A673 (cell line): ENCODE measurements at regions not wholly inside any gene's neighbourhood (a gene's known extent, or its start where the extent isn't known, plus 50 kb on each side); places are given as distances from the start of the nearest gene placed in this dataset.
A peak's percentile ranks its signal among the peaks of the same experiment; 100 is the strongest.

Experiments
- BruUV-seq: library from RNA; stranded (reverse); fragments of 400-500 nt; replicated peaks from 2 replicates; lab custom pipeline; 2021; lab: Mats Ljungman, UMichigan
- CTCF ChIA-PET: fragments of 300-600 bp; sonication (Branson Sonifier 250); formaldehyde crosslinking; loops from one replicate; lab custom pipeline; 2022; ENCODE audit warnings: antibody characterized with exemption; lab: Charles Lee
- POLR2A ChIA-PET: fragments of 300-600 bp; sonication (Branson Sonifier 250); formaldehyde crosslinking; loops from one replicate; lab custom pipeline; 2022; ENCODE audit warnings: antibody characterized with exemption; ENCODE audit not compliant: low non-redundant PET; lab: Charles Lee
- DNase-seq: peaks from one replicate; pipeline ENCODE4 v3.0.0-alpha.2; 2015; ENCODE audit warnings: low spot score
- H3K27ac ChIP-seq: fragments of 200-600 bp; sonication (generic); 2 replicates; pipeline ENCODE4 v1.5.1; 2016; ENCODE audit warnings: mixed run types, low read depth, mild to moderate bottlenecking, mixed read lengths, antibody characterized with exemption, low read length; ENCODE audit not compliant: poor library complexity, severe bottlenecking
- H3K27me3 ChIP-seq: fragments of 200-600 bp; sonication (generic); replicated peaks from 2 replicates; pipeline ENCODE4 v1.6.1; 2017; ENCODE audit warnings: mixed run types, low read depth, mild to moderate bottlenecking, mixed read lengths, antibody characterized with exemption, low read length; ENCODE audit not compliant: insufficient read depth, poor library complexity
- H3K36me3 ChIP-seq: fragments of 200-600 bp; sonication (generic); 2 replicates; pipeline ENCODE4 v1.6.1; 2016; ENCODE audit warnings: mixed run types, mild to moderate bottlenecking, mixed read lengths, antibody characterized with exemption, low read length; ENCODE audit not compliant: insufficient read depth, poor library complexity, severe bottlenecking
- H3K4me1 ChIP-seq: fragments of 200-600 bp; sonication (generic); 2 replicates; pipeline ENCODE4 v1.6.1; 2017; ENCODE audit warnings: mixed run types, mild to moderate bottlenecking, mixed read lengths, antibody characterized with exemption, low read length; ENCODE audit not compliant: insufficient read depth, poor library complexity, severe bottlenecking
- H3K4me3 ChIP-seq: fragments of 200-600 bp; sonication (generic); 2 replicates; pipeline ENCODE4 v1.5.1; 2016; ENCODE audit warnings: low read depth, mixed run types, mild to moderate bottlenecking, mixed read lengths, low read length; ENCODE audit not compliant: poor library complexity, severe bottlenecking
- H3K9me3 ChIP-seq: fragments of 200-600 bp; sonication (generic); 2 replicates; pipeline ENCODE4 v1.6.1; 2016; ENCODE audit warnings: mixed run types, low read depth, mild to moderate bottlenecking, mixed read lengths, antibody characterized with exemption, low read length; ENCODE audit not compliant: poor library complexity, severe bottlenecking
- EZH2 ChIP-seq: fragments of 200-600 bp; sonication (generic); IDR thresholded peaks from 2 replicates; pipeline ENCODE4 v1.6.1; 2017; ENCODE audit warnings: borderline replicate concordance, low read depth, mild to moderate bottlenecking, mixed read lengths, antibody characterized with exemption, low read length; ENCODE audit not compliant: poor library complexity, severe bottlenecking
- intact Hi-C: fragments of 100-400 bp; cut with micrococcal nuclease; formaldehyde crosslinking; loops from one replicate; pipeline ENCODE4 v1.10.0; 2022; ENCODE audit not compliant: unreplicated experiment
- TF ChIP-seq, protein P1 (sequence below): fragments of 300-800, 200-600 bp; sonication (generic); conservative IDR thresholded peaks from 2 replicates; pipeline ENCODE4 v1.5.1; 2017; ENCODE audit warnings: low read depth, mild to moderate bottlenecking, antibody characterized with exemption, low read length, moderate library complexity, mixed read lengths

DNA sequence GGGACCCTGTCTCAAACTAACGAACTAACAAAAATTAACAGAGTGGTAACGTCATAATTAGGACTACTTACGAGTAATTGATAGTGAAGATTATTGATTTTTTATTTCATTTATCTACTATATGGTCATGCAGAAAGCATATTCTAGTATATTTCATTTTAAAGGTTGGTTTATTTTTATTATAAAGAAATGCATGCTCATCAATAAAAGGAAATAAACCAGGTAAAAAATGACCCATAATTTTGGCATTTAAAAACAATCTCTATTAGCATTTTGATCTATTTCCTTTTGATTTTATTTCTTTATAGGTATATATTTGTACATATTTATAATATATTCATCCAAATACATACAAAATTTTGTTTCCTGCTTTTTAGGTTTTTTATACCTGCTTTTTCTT, 401.4 kb upstream of the ID4 start:
- no peaks in the 10 kb centered on the region for H3K36me3 ChIP-seq
- no peak for TF ChIP-seq EZH2
- TF ChIP-seq, protein P1, sequence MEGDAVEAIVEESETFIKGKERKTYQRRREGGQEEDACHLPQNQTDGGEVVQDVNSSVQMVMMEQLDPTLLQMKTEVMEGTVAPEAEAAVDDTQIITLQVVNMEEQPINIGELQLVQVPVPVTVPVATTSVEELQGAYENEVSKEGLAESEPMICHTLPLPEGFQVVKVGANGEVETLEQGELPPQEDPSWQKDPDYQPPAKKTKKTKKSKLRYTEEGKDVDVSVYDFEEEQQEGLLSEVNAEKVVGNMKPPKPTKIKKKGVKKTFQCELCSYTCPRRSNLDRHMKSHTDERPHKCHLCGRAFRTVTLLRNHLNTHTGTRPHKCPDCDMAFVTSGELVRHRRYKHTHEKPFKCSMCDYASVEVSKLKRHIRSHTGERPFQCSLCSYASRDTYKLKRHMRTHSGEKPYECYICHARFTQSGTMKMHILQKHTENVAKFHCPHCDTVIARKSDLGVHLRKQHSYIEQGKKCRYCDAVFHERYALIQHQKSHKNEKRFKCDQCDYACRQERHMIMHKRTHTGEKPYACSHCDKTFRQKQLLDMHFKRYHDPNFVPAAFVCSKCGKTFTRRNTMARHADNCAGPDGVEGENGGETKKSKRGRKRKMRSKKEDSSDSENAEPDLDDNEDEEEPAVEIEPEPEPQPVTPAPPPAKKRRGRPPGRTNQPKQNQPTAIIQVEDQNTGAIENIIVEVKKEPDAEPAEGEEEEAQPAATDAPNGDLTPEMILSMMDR: no peak
- ChIA-PET CTCF (no interaction called here), POLR2A (no interaction called here)
- no peak overlapping the region for H3K4me3 ChIP-seq
- no peak overlapping the region for H3K27ac ChIP-seq
- peaks cover 36% of the 10 kb centered on the region for H3K4me1 ChIP-seq
- intact Hi-C loops: no loop called here
- no peak for DNase-seq
- BruUV-seq: no TSS peak
- H3K9me3 ChIP-seq: no peaks in the 10 kb centered on the region
- H3K27me3 ChIP-seq: peaks cover 18% of the 10 kb centered on the region

DNA sequence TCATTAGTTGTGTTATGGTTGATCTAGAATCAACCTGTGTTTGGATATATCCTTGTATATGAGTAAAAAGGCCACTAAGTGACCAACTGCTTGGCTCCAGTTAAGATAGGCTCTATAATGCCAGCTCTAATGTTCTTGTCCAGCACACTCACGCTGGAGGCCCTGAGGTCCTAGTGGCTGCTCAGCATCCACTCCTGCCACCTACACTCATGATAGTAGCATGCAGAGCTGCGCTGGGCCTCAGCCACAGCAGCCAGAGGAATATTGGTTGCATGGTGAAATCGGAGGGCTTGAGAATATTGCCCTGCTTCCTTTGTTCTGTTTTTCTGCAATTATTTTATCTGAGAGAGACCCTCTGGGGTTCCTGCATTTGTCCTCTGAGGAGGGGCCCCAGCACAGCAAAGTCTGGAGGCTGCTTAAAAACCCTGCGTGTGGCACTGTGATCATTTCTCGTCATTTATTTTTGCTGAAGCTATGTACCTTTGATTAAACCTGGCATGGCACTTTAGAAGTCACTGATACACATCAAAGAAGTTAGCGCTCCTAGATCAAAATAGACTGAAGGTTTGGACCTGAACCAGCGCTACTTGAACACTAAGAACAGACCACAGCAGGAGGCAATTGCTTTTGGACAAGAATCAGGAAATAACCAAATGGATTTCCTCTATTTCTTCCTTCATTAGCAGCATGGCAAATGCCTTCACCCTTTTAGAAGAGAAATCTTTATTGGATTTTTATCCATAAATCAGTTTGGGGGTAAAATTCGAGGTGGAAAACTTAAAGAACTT, 398.4 kb upstream of the ID4 start:
- TF ChIP-seq, protein P1: no peak
- no peak for TF ChIP-seq EZH2
- DNase-seq: peak; percentile 77
- Histone ChIP-seq H3K27ac (no peak overlapping the region), H3K4me3 (no peak overlapping the region), H3K36me3 (no peaks in the 10 kb centered on the region), H3K4me1 (peaks cover 26% of the 10 kb centered on the region), H3K27me3 (no peaks in the 10 kb centered on the region), H3K9me3 (no peaks in the 10 kb centered on the region)
- ChIA-PET CTCF (no interaction called here), POLR2A (no interaction called here)
- no TSS peak for BruUV-seq
- intact Hi-C loops: no loop called here

DNA sequence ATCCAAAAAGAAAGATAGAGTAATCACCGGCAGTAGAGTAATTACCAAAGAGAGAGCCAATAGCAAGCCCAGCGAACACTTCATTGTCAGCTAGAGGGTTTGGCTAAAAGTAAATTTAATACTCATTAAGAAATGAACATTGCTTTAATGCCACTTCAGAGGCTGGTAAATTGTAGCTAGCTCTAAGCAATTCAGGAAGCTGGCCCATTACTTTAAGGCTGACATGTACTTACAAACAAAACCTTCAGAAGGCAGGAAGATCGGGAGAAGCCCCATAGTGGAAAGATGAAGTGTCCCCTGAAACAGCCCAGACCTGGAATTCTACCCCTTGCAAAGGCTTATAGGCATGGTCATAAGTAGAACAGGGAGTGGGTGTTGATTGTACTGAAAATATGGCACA, 396.6 kb upstream of the ID4 start:
- ChIA-PET CTCF (no interaction called here), POLR2A (no interaction called here)
- H3K4me1 ChIP-seq: peaks cover 26% of the 10 kb centered on the region
- no TSS peak for BruUV-seq
- no peak for DNase-seq
- H3K36me3 ChIP-seq: no peaks in the 10 kb centered on the region
- no peak overlapping the region for H3K27ac ChIP-seq
- H3K27me3 ChIP-seq: no peaks in the 10 kb centered on the region
- intact Hi-C loops: no loop called here
- H3K4me3 ChIP-seq: no peak overlapping the region
- TF ChIP-seq, protein P1: no peak
- TF ChIP-seq EZH2: no peak
- no peaks in the 10 kb centered on the region for H3K9me3 ChIP-seq
